ENCODE measurements at regions not wholly inside any gene's neighbourhood (a gene's known extent, or its start where the extent isn't known, plus 50 kb on each side); places are given as distances from the start of the nearest gene placed in this dataset.

GRCh38 chr3:87069971-87070370 is 79.0 kb upstream of the VGLL3 start:
- no peak overlapping the region for H3K9ac ChIP-seq (ENCODE audit: control insufficient read depth, extremely low read depth, insufficient read depth, low read length)
- no peak overlapping the region for H2AFZ ChIP-seq (ENCODE audit: control insufficient read depth, low read length)
- no peaks in the 10 kb centered on the region for H3K79me2 ChIP-seq (ENCODE audit: control insufficient read depth, insufficient read depth, low read length)
- no peak overlapping the region for H3K27ac ChIP-seq (ENCODE audit: control insufficient read depth, insufficient read depth, low read length)
- DNase-seq (ENCODE audit: low read depth, low spot score) (no peak), FAIRE-seq (no peak)
- no peak overlapping the region for H3K4me2 ChIP-seq (ENCODE audit: control insufficient read depth, extremely low read depth, insufficient read depth, low read depth, low read length)
- TF ChIP-seq CTCF (optimal IDR thresholded peaks at IDR 0.05 in 1 of 3, IDR thresholded peaks at IDR 0.05 in 1 of 3, conservative IDR thresholded peaks at IDR 0.05 in 1 of 3; ENCODE audit: extremely low read depth in 1 of 3, insufficient read depth in 2 of 3, low read length in 3 of 3) (no peak), EZH2 (IDR thresholded peaks at IDR 0.05; ENCODE audit: low read length) (no peak)
- no peaks in the 10 kb centered on the region for H3K9me1 ChIP-seq (ENCODE audit: control insufficient read depth, extremely low read depth, insufficient read depth, low read length)
- dilution Hi-C loops (cut with MboI; ENCODE audit: extremely low pct_ligation_motif_present, low sequenced_read_pairs) = no loop called here
- no peaks in the 10 kb centered on the region for H3K27me3 ChIP-seq (ENCODE audit: control insufficient read depth, extremely low read depth, insufficient read depth, low read length)
- H4K20me1 ChIP-seq (ENCODE audit: control insufficient read depth, extremely low read depth, insufficient read depth, low read length) = no peaks in the 10 kb centered on the region
- H3K9me3 ChIP-seq (ENCODE audit: control insufficient read depth, low read depth, low read length) = no peaks in the 10 kb centered on the region
- no peaks in the 10 kb centered on the region for H3K36me3 ChIP-seq (ENCODE audit: control insufficient read depth in 2 of 2, extremely low read depth in 1 of 2, insufficient read depth in 2 of 2, low read length in 2 of 2)
- no peaks in the 10 kb centered on the region for H3K4me1 ChIP-seq (ENCODE audit: control insufficient read depth, extremely low read depth, insufficient read depth, low read length)
- no peak overlapping the region for H3K4me3 ChIP-seq (ENCODE audit: control insufficient read depth in 2 of 3, extremely low read depth in 1 of 3, insufficient read depth in 2 of 3, low read depth in 1 of 3, low read length in 3 of 3)

DNA sequence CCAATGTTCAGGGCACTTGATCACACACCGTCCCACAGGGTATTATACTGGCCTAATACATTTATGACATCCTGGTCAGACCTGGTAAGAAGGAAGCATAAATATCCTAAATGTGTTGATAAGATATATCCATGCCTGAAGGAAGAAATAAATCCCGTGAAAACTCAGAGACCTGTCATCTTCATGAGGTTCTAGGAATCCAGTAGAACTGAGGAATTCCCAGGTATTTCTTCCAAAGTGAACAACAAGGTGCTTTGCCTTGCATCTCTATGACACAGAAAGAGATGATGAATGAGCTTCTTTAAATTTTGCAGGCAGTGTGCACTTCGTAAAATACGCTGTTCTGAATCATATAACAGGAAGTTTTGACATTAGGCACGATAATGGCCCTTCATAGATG is 78.1 kb upstream of the VGLL3 start:
- H3K4me1 ChIP-seq (ENCODE audit: control insufficient read depth, extremely low read depth, insufficient read depth, low read length) = no peaks in the 10 kb centered on the region
- H4K20me1 ChIP-seq (ENCODE audit: control insufficient read depth, extremely low read depth, insufficient read depth, low read length) = no peaks in the 10 kb centered on the region
- FAIRE-seq (no peak), DNase-seq (ENCODE audit: low read depth, low spot score) (no peak)
- no peaks in the 10 kb centered on the region for H3K27me3 ChIP-seq (ENCODE audit: control insufficient read depth, extremely low read depth, insufficient read depth, low read length)
- TF ChIP-seq EZH2 (IDR thresholded peaks at IDR 0.05; ENCODE audit: low read length) (no peak), CTCF (optimal IDR thresholded peaks at IDR 0.05 in 1 of 3, IDR thresholded peaks at IDR 0.05 in 1 of 3, conservative IDR thresholded peaks at IDR 0.05 in 1 of 3; ENCODE audit: extremely low read depth in 1 of 3, insufficient read depth in 2 of 3, low read length in 3 of 3) (no peak)
- no peak overlapping the region for H3K4me2 ChIP-seq (ENCODE audit: control insufficient read depth, extremely low read depth, insufficient read depth, low read depth, low read length)
- H3K4me3 ChIP-seq (ENCODE audit: control insufficient read depth in 2 of 3, extremely low read depth in 1 of 3, insufficient read depth in 2 of 3, low read depth in 1 of 3, low read length in 3 of 3) = no peak overlapping the region
- no peaks in the 10 kb centered on the region for H3K9me3 ChIP-seq (ENCODE audit: control insufficient read depth, low read depth, low read length)
- no peak overlapping the region for H2AFZ ChIP-seq (ENCODE audit: control insufficient read depth, low read length)
- H3K79me2 ChIP-seq (ENCODE audit: control insufficient read depth, insufficient read depth, low read length) = no peaks in the 10 kb centered on the region
- dilution Hi-C loops (cut with MboI; ENCODE audit: extremely low pct_ligation_motif_present, low sequenced_read_pairs) = no loop called here
- no peak overlapping the region for H3K9ac ChIP-seq (ENCODE audit: control insufficient read depth, extremely low read depth, insufficient read depth, low read length)
- no peak overlapping the region for H3K27ac ChIP-seq (ENCODE audit: control insufficient read depth, insufficient read depth, low read length)
- no peaks in the 10 kb centered on the region for H3K36me3 ChIP-seq (ENCODE audit: control insufficient read depth in 2 of 2, extremely low read depth in 1 of 2, insufficient read depth in 2 of 2, low read length in 2 of 2)
- no peaks in the 10 kb centered on the region for H3K9me1 ChIP-seq (ENCODE audit: control insufficient read depth, extremely low read depth, insufficient read depth, low read length)
